ENCODE measurements at regions not wholly inside any gene's neighbourhood (a gene's known extent, or its start where the extent isn't known, plus 50 kb on each side); places are given as distances from the start of the nearest gene placed in this dataset.

DNA sequence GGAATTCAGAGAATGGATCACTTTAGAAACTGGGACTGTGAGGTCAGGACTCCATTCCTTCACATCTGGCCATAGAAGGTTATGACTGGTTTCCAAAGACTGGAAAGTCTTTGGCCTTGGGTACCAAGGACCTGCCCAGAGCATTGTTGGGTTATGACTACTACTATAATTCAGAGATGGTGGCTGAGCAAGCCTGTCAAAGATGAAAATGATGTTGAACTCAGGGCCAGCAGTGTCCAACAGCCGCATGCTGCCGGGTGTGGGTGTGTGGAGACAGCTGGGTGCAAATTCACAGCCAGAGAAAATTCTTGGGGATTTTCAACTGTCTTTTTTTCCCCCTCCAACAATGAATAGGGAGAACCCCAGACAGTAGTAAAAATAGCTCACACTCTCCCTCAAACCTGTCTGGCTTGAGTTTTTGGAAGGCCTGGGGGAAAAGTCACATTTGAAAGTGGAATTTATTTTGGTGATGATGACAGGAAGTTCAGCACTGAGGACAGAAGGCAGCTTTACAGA lies 166.8 kb upstream of the NCAM1 start:
- DNase-seq (ENCODE audit: low read depth), result peak; percentile 47
- TF ChIP-seq, protein P1, sequence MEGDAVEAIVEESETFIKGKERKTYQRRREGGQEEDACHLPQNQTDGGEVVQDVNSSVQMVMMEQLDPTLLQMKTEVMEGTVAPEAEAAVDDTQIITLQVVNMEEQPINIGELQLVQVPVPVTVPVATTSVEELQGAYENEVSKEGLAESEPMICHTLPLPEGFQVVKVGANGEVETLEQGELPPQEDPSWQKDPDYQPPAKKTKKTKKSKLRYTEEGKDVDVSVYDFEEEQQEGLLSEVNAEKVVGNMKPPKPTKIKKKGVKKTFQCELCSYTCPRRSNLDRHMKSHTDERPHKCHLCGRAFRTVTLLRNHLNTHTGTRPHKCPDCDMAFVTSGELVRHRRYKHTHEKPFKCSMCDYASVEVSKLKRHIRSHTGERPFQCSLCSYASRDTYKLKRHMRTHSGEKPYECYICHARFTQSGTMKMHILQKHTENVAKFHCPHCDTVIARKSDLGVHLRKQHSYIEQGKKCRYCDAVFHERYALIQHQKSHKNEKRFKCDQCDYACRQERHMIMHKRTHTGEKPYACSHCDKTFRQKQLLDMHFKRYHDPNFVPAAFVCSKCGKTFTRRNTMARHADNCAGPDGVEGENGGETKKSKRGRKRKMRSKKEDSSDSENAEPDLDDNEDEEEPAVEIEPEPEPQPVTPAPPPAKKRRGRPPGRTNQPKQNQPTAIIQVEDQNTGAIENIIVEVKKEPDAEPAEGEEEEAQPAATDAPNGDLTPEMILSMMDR (conservative IDR thresholded peaks at IDR 0.05; ENCODE audit: control insufficient read depth, insufficient read depth, low read depth, low read length), result no peak
- H3K4me3 ChIP-seq (ENCODE audit: control insufficient read depth, low read depth, low read length), result no peak overlapping the region

DNA sequence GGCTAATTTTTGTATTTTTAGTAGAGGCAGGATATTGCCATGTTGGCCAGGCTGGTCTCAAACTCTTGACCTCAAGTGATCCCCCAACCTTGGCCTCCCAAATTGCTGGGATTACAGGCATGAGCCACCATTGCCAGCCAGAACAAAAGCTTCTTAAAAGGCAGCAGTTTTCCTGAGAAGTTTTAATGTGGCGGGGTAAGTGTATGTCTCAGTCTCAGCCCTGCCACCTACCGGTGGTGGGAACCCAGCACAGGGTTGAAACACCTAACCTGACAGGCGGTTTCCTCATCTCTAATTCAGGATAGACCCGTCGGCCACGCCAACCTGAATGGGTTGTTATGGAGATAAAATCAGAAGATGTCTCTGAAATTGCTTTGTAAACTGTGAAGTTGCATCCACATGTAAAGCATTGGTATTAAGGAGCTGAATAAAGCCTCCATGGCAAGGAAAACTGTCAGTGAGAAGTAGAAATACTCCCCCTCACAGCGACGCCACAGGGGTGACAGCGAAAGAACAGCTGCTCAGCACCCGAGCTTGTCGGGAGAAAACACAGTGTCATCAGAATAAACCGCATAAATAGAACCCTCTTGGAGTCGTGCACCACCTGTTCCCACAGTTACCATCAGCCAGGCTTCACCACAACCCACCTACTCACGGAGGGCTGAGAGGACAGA lies 165.9 kb upstream of the NCAM1 start:
- TF ChIP-seq, protein P1 (conservative IDR thresholded peaks at IDR 0.05; ENCODE audit: control insufficient read depth, insufficient read depth, low read depth, low read length), result peak; percentile 70
- no peak overlapping the region for H3K4me3 ChIP-seq (ENCODE audit: control insufficient read depth, low read depth, low read length)
- DNase-seq (ENCODE audit: low read depth), result peak; percentile 49

DNA sequence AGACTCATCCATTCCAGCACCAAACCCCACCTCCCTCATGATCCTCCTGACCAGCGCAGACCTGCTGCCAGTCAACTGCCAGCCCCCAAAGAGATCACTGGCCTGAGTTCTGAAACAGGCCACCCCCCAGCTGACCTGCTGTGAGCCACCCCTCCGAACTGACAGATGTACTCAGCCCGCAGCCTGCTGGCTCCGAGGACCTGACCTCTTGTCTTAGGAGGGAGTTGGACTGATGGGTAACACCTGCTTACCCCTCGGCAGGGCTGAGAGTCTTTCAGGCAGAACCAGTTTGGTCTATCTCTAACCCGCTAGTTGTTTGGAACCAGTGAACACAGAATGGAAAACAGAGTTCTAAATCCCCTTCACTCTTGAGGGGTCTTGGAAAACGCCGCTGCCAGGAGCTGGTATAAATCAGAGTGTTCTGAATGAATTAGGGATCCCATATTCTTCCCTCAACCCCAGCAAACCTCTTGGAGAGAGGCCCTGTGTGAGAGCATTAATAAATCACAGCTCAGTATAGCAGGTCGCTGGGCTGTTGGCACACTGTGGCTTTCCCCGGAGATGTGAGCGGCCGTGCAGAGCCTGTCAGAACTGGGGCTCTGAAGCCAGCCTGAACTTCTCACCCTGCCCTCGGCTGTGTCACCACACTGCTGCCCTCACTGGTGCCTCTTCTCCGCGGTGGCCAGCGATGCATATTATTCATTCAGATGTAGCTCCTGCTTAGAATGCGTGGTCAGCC lies 165.1 kb upstream of the NCAM1 start:
- H3K4me3 ChIP-seq (ENCODE audit: control insufficient read depth, low read depth, low read length), result no peak overlapping the region
- TF ChIP-seq, protein P1 (conservative IDR thresholded peaks at IDR 0.05; ENCODE audit: control insufficient read depth, insufficient read depth, low read depth, low read length), result no peak
- DNase-seq (ENCODE audit: low read depth), result no peak

DNA sequence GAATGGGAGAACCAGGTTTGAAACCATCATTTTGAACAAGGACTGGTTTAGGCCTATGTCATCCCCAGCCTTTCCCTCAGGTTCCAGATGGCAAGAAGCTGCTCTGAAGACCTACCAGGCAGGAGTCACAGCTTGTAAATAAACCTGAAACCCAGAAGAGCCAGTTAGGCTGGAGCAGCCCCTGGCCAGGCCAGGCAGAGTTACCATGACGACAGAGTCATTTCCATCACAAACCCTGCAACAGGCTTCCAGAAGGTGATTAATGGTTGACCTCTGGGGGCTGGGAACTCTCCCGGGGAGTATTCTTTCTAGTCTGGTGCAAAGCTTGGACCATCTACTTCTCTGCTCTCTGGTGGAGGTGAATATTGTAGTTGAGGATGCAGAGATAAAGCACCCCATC lies 164.1 kb upstream of the NCAM1 start:
- H3K4me3 ChIP-seq (ENCODE audit: control insufficient read depth, low read depth, low read length), result no peak overlapping the region
- TF ChIP-seq, protein P1 (conservative IDR thresholded peaks at IDR 0.05; ENCODE audit: control insufficient read depth, insufficient read depth, low read depth, low read length), result no peak
- DNase-seq (ENCODE audit: low read depth), result no peak

DNA sequence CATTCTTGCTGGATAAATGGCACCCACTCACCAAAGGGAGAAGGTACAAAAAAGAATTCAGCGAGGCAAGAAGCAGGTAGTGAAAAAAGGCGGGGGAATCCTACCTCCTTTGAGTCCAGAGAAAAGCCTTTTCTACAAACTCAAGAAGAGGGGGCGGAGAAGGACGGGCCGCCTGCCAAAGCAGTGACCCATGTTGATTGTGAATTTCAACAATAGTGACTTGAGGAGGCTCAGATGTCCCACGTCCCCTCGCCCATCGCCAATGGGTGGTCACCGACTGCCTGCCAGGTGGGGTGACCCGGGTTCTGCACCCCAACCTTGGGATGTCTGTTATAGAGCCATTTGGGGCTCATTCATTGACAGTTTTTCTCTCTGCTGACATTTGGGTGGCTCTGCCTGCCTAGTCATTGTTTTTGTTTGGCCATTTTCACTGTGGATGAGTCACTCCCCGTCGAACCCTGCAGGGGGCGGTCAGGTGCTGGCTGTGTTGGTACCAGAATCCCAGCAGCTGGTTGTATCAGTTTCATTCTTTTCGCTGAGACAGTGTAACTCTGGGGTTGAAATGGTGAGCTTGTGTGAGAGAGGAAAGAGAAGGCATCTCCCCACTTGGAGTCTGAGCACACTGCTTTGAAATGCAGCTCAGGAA lies 163.4 kb upstream of the NCAM1 start:
- DNase-seq (ENCODE audit: low read depth), result peak; percentile 27
- H3K4me3 ChIP-seq (ENCODE audit: control insufficient read depth, low read depth, low read length), result no peak overlapping the region

More for the DNA sequence above, 163.4 kb upstream of the NCAM1 start:
- TF ChIP-seq, protein P1 (conservative IDR thresholded peaks at IDR 0.05; ENCODE audit: control insufficient read depth, insufficient read depth, low read depth, low read length), result peak; percentile 32
